ENCODE measurements at regions not wholly inside any gene's neighbourhood (a gene's known extent, or its start where the extent isn't known, plus 50 kb on each side); places are given as distances from the start of the nearest gene placed in this dataset.
A peak's percentile ranks its signal among the peaks of the same experiment; 100 is the strongest.

GRCh38 chr5:93117751-93118531, 463.1 kb downstream of the NR2F1-AS1 start:
- TF ChIP-seq, protein P1, sequence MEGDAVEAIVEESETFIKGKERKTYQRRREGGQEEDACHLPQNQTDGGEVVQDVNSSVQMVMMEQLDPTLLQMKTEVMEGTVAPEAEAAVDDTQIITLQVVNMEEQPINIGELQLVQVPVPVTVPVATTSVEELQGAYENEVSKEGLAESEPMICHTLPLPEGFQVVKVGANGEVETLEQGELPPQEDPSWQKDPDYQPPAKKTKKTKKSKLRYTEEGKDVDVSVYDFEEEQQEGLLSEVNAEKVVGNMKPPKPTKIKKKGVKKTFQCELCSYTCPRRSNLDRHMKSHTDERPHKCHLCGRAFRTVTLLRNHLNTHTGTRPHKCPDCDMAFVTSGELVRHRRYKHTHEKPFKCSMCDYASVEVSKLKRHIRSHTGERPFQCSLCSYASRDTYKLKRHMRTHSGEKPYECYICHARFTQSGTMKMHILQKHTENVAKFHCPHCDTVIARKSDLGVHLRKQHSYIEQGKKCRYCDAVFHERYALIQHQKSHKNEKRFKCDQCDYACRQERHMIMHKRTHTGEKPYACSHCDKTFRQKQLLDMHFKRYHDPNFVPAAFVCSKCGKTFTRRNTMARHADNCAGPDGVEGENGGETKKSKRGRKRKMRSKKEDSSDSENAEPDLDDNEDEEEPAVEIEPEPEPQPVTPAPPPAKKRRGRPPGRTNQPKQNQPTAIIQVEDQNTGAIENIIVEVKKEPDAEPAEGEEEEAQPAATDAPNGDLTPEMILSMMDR (IDR thresholded peaks at IDR 0.05; ENCODE audit: low read depth, low read length) = no peak
- no peak overlapping the region for H3K4me3 ChIP-seq (ENCODE audit: low read depth, low read length)
- peak; percentile 36 for DNase-seq (ENCODE audit: low read depth, low spot score)
- in situ Hi-C loops (cut with HindIII; ENCODE audit: low sequenced_read_pairs) = no loop called here

- no peak for DNase-seq (ENCODE audit: low read depth, low spot score)
- TF ChIP-seq, protein P1 (IDR thresholded peaks at IDR 0.05; ENCODE audit: low read depth, low read length) = no peak
- in situ Hi-C loops (cut with HindIII; ENCODE audit: low sequenced_read_pairs) = no loop called here
- no peak overlapping the region for H3K4me3 ChIP-seq (ENCODE audit: low read depth, low read length)
These were observed 473.1 kb downstream of the NR2F1-AS1 start for GRCh38 chr5:93107805-93108520.

DNA sequence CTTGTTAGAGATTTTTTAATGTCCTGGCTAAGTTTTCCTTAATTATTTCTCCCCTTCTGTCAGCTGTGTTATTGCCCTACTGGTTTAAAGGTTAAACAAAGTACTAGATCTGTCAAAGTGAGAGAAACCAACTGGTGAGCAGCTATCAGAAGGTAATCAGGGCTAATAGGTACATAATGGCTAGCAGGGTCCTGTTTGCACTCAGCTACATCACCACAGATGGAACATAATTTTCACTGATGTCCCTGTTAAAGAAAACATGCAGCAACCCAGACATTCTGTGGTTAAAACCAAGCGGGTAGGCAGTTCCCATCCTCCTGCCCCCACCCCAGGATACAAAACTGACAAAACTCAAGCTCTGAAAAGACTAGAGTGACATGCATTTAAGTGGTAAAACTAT, 473.9 kb downstream of the NR2F1-AS1 start:
- in situ Hi-C loops (cut with HindIII; ENCODE audit: low sequenced_read_pairs) = no loop called here
- TF ChIP-seq, protein P1 (IDR thresholded peaks at IDR 0.05; ENCODE audit: low read depth, low read length) = no peak
- no peak overlapping the region for H3K4me3 ChIP-seq (ENCODE audit: low read depth, low read length)
- no peak for DNase-seq (ENCODE audit: low read depth, low spot score)

DNA sequence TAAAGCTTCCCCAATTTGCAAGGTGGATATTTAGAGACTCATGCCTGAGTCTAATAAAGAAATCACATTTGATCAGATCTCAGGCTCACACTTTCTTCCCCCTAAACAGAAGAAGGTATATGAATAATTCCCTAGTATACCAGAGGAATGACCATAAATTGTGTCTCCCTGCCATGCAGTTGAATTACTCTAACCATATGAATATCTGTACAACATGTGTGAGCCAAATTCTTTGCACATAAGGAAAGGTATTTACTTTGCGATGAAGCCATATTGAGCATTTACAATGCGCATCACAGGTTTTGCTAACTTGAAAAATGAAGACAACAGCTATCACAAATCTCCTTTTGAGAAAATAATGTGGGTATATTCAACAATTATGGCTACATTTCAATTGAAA, 479.4 kb downstream of the NR2F1-AS1 start:
- no peak overlapping the region for H3K4me3 ChIP-seq (ENCODE audit: low read depth, low read length)
- DNase-seq (ENCODE audit: low read depth, low spot score) = no peak
- in situ Hi-C loops (cut with HindIII; ENCODE audit: low sequenced_read_pairs) = no loop called here
- TF ChIP-seq, protein P1 (IDR thresholded peaks at IDR 0.05; ENCODE audit: low read depth, low read length) = no peak

DNA sequence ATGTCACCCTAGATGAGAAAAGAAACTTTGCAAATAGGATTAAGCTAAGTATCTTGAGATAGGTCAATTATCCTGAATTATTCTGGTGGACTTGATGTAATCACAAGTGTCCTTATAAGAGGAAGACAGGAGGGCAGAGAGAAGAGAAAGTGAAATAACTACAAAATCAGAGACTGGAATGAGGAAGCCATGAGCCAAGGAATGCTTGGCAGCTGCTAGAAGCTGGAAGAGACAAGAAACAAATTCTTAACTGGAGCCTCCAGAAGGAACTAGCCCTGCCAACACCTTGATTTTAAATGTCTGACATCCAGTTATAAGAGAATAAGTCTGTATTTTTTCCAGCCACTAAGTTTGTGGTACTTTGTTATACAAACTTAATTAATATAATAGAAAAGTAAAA, 480.0 kb downstream of the NR2F1-AS1 start:
- TF ChIP-seq, protein P1 (IDR thresholded peaks at IDR 0.05; ENCODE audit: low read depth, low read length) = no peak
- DNase-seq (ENCODE audit: low read depth, low spot score) = no peak
- in situ Hi-C loops (cut with HindIII; ENCODE audit: low sequenced_read_pairs) = no loop called here
- no peak overlapping the region for H3K4me3 ChIP-seq (ENCODE audit: low read depth, low read length)

DNA sequence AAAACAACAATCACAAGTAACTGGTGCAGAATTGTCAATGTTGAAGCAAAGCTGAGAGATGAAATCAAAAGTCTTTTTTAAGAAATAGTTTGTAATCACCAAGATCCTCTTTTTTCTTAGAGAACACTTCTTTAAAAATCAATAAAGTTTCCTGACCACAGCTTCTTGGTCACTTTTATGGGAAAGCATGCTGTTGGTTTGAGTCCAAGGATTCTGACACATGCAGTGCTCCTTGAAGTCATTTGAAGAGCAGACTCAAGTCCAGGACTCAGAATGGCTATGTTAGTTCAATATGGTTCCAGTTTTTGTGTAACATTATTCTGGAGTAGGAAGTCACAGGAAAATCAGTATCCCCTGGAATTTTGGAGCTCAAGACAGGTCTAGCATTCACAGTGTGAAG, 480.6 kb downstream of the NR2F1-AS1 start:
- DNase-seq (ENCODE audit: low read depth, low spot score) = peak; percentile 80
- in situ Hi-C loops (cut with HindIII; ENCODE audit: low sequenced_read_pairs) = no loop called here
- TF ChIP-seq, protein P1 (IDR thresholded peaks at IDR 0.05; ENCODE audit: low read depth, low read length) = no peak
- no peak overlapping the region for H3K4me3 ChIP-seq (ENCODE audit: low read depth, low read length)
